NCI-H774 (cell line): ENCODE measurements at regions not wholly inside any gene's neighbourhood (a gene's known extent, or its start where the extent isn't known, plus 50 kb on each side); places are given as distances from the start of the nearest gene placed in this dataset.

Experiments
- DNase-seq: peaks from one replicate; lab custom pipeline; 2025; lab: John Stamatoyannopoulos, UW

DNA sequence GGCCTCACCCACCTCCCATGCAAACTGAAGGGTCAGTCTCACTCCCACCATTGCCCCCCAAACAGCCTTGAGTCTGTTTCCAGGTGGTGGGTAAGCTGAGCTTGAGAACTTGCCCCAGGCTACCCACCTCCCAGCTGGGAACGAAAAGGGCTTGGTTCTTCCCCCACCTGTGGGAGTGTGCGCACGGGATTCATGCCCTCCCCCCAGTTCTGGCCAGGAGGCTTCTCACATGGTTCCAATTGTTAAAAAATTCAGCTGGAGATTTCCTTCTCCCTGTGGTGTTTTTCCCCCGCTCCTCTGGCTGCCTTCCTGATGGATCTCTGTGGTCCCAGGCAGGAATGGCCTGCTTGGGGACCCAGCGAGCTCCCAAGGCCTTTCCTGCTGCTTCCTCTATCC, 81.8 kb upstream of the C21orf91 start:
- DNase-seq = no peak

DNA sequence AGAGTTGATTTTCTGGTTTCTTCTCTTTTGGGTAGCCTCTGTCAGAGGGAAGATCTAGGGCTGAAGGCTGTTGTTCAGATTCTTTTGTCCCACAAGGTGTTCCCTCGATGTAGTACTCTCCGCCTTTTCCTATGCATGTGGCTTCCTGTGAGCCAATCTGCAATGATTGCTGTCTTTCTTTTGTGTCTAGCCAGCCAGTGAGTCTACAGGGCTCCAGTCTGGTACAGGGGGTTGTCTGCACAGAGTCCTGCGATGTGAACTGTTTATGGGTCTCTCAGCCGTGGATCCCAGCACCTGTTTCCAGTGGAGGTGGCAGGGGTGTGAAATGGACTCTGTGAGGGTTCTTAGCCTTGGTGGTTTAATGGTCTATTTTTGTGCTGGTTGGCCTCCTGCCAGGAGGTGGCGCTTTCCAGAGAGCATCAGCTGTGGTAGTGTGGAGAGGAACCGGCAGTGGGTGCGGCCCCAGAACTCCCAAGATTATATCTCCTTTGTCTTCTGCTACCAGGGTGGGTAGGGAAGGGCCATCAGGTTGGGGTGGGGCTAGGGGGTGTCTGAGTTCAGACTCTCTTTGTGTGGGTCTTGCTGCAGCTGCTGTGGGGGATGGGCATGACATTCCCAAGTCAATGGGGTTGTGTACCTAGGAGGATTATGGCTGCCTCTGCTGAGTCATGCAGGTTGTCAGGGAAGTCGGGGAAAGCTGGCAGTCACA, 81.3 kb upstream of the C21orf91 start:
- DNase-seq = no peak

DNA sequence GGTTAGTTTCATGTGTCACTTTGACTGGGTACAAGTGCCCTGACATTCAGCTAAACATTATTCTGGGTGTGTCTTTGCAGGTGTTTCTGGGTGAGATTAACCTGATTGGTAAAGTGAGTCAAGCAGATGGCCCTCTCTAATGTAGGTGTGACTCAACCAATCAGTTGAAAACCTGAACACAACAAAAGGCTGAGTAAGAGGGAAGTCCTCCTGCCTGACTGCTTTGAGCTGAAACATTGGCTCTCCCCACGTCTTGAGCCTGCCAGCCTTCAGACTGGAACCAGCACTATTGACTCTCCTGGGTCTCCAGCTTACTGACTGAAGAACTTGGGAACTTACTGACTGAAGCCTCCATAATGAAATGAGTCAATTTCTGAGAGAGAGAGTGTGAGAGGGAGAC, 70.0 kb upstream of the C21orf91 start:
- no peak for DNase-seq

DNA sequence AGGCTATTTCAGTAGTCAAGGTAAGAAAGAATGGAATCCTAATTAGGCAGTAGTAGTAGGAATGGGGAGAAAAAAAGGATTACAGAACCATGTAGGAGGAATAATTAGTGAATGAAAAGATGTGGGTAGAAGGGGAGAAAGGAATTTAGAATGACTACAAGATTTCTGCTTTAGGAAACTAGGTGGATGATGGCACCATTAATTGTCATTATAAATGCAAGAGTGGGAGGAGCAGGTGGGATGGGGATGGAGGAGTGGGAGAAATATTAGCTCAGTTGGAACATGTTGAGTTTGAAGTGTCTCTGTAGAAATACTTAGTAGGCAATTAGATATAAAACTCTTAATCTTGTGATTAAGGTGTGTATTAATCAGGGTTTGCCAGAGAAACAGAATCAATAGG, 50.0 kb upstream of the C21orf91 start:
- no peak for DNase-seq
